Endometrial microvascular endothelial cells (primary cell): ENCODE measurements at regions not wholly inside any gene's neighbourhood (a gene's known extent, or its start where the extent isn't known, plus 50 kb on each side); places are given as distances from the start of the nearest gene placed in this dataset.
"Not testable (repeated sequence)": the region's sequence is repeated elsewhere in the genome, so short reads cannot be mapped to it uniquely, and the experiment has no call there.

Experiments
- in situ Hi-C: cut with HindIII; loops from 2 replicates; pipeline ENCODE4 v1.10.0; 2017; ENCODE audit warnings: low sequenced_read_pairs, low pct_unique_long_range_greater_than_20kb; ENCODE audit errors: inconsistent ontology term

DNA sequence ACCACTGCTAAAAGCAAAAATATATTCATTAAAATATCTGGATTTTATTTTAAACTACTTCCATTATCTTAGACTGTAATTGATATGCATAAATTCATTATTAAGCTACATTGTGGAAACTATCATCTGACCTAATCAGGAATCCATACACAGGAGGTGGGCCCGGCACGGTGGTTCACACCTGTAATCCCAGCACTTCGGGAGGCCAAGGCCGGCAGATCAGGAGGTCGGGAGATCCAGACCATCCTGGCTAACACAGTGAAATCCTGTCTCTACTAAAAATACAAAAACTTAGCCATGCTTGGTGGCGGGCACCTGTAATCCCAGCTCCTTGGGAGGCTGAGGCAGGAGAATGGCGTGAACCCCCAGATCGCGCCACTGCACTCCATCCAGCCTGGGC, 148.7 kb upstream of the FAT4 start:
- in situ Hi-C loops, result not testable (repeated sequence)

- in situ Hi-C loops, result no loop called here
Measured at GRCh38 chr4:125159001-125159400, 155.8 kb upstream of the FAT4 start.

- in situ Hi-C loops, result no loop called here
Measured at GRCh38 chr4:125155251-125155650, 159.5 kb upstream of the FAT4 start.

- in situ Hi-C loops, result no loop called here
Measured at GRCh38 chr4:125140966-125141495, 173.7 kb upstream of the FAT4 start.

DNA sequence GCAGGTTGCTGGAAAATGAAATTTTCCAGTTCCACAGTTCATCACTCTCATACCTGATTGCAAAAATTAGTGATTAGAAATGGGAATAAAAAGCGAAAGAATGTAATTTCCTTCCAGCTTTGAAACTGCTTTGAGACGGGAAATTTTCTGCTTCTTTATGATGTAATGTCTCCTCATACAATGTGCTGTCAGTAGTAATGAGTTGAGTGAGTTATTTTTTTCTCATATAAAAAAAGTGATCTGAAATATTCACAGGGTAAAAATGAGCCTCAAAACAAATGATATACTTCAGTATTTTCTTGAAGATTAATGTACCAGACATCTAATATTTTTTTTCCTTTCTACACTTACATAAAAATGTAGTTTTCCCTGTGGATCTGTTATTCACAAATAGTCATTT, 179.1 kb upstream of the FAT4 start:
- in situ Hi-C loops, result no loop called here

DNA sequence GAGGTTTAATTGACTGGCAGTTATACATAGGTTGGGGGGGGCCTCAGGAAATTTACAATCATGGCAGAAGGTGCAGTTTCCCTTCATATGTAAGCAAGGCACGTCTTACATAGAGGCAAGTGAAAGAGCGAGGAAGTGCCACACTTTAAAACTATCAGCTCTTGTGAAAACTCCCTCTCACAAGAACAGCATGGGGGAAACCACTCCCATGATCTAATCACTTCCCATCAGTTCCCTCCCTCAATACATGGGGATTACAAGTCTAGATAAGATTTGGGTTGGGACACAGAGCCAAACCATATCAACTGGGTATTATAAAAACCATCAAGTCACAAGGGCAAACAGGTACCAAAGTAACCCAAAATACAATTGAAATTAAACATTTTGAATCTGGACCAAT, 182.0 kb upstream of the FAT4 start:
- in situ Hi-C loops, result no loop called here

GRCh38 chr4:125131891-125132680, 182.7 kb upstream of the FAT4 start:
- in situ Hi-C loops, result no loop called here

GRCh38 chr4:125125276-125125675, 189.5 kb upstream of the FAT4 start:
- in situ Hi-C loops, result no loop called here

- in situ Hi-C loops, result no loop called here
Measured at GRCh38 chr4:125123570-125124109, 191.1 kb upstream of the FAT4 start.

DNA sequence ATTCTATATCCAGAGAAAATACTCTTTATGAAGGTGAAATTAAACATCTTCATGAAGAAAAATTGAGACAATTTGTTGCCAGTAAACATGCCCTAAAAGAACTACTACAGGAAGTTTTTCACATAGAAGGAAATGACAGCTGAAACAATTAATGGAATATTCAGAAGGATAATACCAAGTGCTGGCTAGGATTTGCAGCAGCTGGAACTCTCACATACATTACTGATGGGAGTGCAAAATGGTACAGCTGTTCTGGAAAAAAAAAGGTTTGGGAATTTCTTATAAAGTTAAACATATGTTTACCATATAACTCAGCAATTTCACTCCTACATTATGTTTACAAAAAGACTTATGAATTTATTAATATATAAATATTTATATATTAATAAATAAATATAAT, 193.2 kb upstream of the FAT4 start:
- in situ Hi-C loops, result no loop called here

DNA sequence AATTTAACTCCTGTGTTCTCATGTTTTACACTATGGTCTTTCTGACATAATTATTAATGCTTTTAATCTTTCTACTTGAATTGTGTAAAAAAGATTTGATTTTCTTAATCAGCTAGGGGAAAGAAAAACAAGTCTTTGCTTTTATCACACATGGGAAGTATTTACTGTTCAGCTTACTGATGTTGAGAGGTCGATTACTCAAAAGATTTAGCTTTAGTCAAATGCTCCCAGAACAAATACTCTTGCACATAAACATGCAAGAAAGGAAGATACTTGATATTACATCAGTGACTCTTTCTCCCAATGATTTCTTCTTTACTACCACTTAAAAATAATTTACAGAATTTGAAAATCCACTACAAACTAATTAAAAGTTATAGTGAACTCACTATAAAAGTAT, 198.3 kb upstream of the FAT4 start:
- in situ Hi-C loops, result no loop called here

GRCh38 chr4:125115941-125116340, 198.8 kb upstream of the FAT4 start:
- in situ Hi-C loops, result no loop called here

DNA sequence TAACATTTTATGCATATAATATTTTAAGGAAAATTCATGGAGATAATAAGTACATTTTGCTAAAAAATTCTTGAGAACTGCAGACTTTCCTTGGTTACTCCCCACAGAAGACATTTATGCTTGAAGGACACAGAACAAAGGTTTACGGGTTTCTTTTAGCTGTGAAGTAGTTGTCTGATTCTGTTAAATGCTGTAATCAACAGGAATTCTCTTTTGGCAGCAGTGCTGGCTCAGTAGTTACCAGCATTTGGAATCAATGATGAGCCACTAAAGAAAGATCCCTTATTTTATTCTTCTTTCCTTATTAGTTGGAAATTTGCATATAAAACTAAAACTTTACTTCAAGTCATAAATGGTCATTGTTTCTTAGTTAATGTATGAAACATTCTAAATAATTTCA, 199.3 kb upstream of the FAT4 start:
- in situ Hi-C loops, result no loop called here

DNA sequence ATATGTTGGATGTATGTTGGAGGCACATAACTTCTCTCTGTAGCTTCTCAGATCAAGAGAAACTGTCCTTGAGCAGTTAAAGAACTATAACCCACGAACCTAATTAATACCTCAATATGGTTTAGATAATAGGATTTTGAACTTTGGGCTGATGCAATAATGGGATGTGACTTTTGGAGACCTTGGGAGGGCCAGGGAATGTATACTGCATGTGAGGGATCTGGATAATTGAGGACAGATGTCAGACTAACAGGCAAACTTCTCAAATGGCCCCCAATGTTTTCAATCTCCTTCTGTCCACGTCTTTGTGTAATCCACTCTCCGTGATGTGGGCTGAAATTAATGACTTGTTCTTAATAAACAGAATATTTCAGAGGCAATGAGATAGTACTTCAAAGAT, 202.2 kb upstream of the FAT4 start:
- in situ Hi-C loops, result no loop called here

- in situ Hi-C loops, result no loop called here
Measured at GRCh38 chr4:125111323-125111722, 203.4 kb upstream of the FAT4 start.

DNA sequence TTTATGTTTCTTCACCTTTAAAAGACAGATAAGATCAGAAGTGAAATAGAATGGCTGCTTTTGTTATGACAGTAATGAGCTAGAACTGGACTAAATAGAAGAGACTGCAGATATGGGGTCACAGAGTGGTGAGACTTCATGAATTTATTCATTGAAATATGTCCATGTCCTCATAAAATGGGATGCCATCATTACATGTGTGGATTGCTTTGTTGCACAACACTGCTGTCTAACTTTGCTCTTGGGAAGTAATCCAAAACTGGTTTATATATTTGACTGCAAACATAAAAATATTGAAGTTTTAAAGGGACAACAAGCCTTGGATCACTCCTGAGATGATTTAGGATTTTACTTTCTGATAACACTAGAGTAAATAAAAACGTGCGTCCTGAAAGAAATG, 209.2 kb upstream of the FAT4 start:
- in situ Hi-C loops, result no loop called here

DNA sequence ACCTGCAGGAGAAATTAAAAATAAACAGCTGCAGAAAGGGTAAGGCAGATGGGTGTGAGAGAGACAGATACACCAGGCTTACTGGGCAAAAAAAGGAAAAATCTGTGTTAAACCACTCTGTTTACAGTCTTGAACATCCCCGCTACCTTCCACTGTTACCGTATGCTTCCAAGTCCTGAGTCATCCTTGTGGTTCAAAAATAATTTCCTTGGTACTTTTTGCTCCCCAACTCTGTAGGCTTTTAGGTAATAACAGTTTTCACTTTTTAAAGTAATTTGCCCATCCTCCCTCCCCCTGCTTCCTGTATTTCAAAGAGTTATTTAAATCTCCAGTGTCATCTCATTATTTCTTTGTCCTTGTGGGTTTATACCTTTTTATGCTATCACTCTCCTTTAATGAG, 210.1 kb upstream of the FAT4 start:
- in situ Hi-C loops, result no loop called here

DNA sequence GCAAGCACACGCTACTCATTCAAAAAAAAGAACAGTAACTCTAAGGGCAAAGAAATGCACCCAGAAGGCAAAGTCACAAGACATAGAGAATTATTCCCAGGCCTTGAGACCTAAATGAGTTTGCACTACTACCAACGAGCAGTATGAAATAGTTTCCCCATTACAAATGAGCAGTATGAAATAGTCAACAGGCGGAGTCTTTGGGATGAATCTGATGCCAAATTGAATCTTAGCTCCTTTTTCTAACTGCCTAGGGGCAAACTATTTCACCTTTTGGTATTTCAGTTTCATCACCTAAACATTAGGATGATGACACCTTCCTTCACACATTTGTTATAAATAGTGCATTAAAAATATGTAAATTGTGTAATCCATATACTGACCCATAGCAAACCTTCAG, 213.0 kb upstream of the FAT4 start:
- in situ Hi-C loops, result no loop called here

DNA sequence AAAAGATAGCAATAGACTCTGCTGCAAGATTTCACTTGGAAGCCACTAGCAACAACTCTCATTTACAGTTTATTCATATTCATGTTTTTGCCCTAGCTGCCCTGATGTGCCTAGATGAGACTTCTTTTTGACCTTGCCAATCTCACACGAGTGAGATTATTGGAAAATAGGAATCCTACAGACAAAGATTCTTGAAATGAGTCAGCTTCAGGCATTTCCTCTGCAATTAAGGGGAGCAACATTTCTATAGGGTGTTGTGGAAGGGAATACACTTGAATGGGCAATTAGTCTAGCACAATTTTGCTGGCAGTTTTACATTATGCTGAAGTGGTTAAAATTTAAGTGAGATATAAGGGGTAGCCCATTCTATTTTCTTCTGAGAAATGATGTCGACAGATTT, 217.0 kb upstream of the FAT4 start:
- in situ Hi-C loops, result no loop called here

DNA sequence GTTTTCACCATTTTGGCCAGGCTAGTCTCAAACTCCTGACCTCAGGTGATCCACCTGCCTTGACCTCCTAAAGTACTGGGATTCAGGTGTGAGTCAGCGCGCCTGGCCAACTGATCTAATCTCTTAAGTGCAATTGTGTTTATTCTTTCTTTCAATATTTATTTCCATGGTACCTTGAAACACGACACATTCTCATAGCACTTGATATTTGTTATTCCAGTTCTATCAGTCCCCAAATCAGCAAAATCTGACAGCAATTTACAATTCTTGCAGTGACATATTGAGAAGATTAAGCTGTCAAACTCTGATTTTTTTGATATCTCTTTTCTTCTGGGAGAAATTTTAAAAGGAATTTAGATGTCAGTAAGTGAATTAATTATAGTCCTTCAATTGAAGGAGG, 218.1 kb upstream of the FAT4 start:
- in situ Hi-C loops, result no loop called here

DNA sequence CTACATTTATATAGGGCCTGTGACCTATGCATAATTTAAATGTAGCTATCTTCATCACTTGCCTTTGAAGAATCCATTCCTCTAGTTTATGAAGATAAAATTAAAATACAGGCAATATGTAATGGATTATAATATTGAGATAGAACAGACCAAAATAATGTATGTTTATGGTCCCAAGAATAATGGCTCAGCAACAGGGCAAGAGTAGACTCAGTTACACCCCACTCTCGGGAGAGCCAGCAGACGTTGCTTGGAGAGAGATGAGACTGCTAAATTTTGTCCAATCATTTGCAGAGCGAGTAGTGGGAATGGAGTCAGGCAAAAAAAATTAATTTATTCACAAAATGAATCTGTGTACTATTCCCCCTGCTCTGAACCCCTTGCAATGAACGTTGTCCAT, 223.2 kb upstream of the FAT4 start:
- in situ Hi-C loops, result no loop called here
